Superior temporal gyrus (tissue), 1 donor: ENCODE measurements at regions not wholly inside any gene's neighbourhood (a gene's known extent, or its start where the extent isn't known, plus 50 kb on each side); places are given as distances from the start of the nearest gene placed in this dataset.

Experiments used
- DNase-seq: peaks from one replicate; pipeline ENCODE4 v3.0.0-alpha.2; 2016; ENCODE audit errors: extremely low spot score

GRCh38 chr4:111854494-111855087 lies 290.7 kb upstream of the FAM241A start:
- peak; percentile 77 for DNase-seq

GRCh38 chr4:111855308-111855707 lies 289.9 kb upstream of the FAM241A start:
- DNase-seq, result no peak

- DNase-seq, result no peak
These were observed 281.2 kb upstream of the FAM241A start for GRCh38 chr4:111864066-111864465.

GRCh38 chr4:111869339-111869738 lies 275.9 kb upstream of the FAM241A start:
- DNase-seq, result no peak

- DNase-seq, result no peak
These were observed 273.5 kb upstream of the FAM241A start for GRCh38 chr4:111871802-111872201.

- DNase-seq, result no peak
These were observed 271.5 kb upstream of the FAM241A start for GRCh38 chr4:111873801-111874200.

GRCh38 chr4:111879539-111879938 lies 265.7 kb upstream of the FAM241A start:
- no peak for DNase-seq

GRCh38 chr4:111880116-111880515 lies 265.1 kb upstream of the FAM241A start:
- no peak for DNase-seq

- DNase-seq, result no peak
These were observed 261.7 kb upstream of the FAM241A start for GRCh38 chr4:111883557-111883999.

- no peak for DNase-seq
These were observed 254.8 kb upstream of the FAM241A start for GRCh38 chr4:111890412-111890811.

GRCh38 chr4:111905511-111905910 lies 239.7 kb upstream of the FAM241A start:
- no peak for DNase-seq

- no peak for DNase-seq
These were observed 225.6 kb upstream of the FAM241A start for GRCh38 chr4:111919639-111920038.

- no peak for DNase-seq
These were observed 223.5 kb upstream of the FAM241A start for GRCh38 chr4:111921714-111922113.

GRCh38 chr4:111923786-111924185 lies 221.5 kb upstream of the FAM241A start:
- no peak for DNase-seq

- DNase-seq, result no peak
These were observed 220.6 kb upstream of the FAM241A start for GRCh38 chr4:111924696-111925095.

- no peak for DNase-seq
These were observed 214.6 kb upstream of the FAM241A start for GRCh38 chr4:111930659-111931058.

GRCh38 chr4:111933703-111934102 lies 211.6 kb upstream of the FAM241A start:
- no peak for DNase-seq

GRCh38 chr4:111934314-111934713 lies 210.9 kb upstream of the FAM241A start:
- DNase-seq, result no peak

- peak; percentile 52 for DNase-seq
These were observed 207.9 kb upstream of the FAM241A start for GRCh38 chr4:111937368-111937767.

- no peak for DNase-seq
These were observed 203.3 kb upstream of the FAM241A start for GRCh38 chr4:111941957-111942356.

- DNase-seq, result no peak
These were observed 201.5 kb upstream of the FAM241A start for GRCh38 chr4:111943796-111944203.

GRCh38 chr4:111945014-111945413 lies 200.2 kb upstream of the FAM241A start:
- DNase-seq, result no peak

GRCh38 chr4:111946800-111947199 lies 198.5 kb upstream of the FAM241A start:
- DNase-seq, result no peak

- no peak for DNase-seq
These were observed 192.6 kb upstream of the FAM241A start for GRCh38 chr4:111952688-111953087.
